ENCODE measurements at regions not wholly inside any gene's neighbourhood (a gene's known extent, or its start where the extent isn't known, plus 50 kb on each side); places are given as distances from the start of the nearest gene placed in this dataset.

- Histone ChIP-seq H3K9me3 (ENCODE audit: control insufficient read depth in 1 of 2, insufficient read depth in 1 of 2, low read length in 2 of 2) (peaks cover 0 to 11% of the 10 kb centered on the region in 2 experiments), H3K27me3 (ENCODE audit: control insufficient read depth in 1 of 2, insufficient read depth in 2 of 2, low read length in 2 of 2) (no peaks in the 10 kb centered on the region), H3K27ac (ENCODE audit: low read depth in 1 of 2, low read length in 2 of 2) (no peak overlapping the region), H3K4me3 (ENCODE audit: low read length) (no peak overlapping the region), H3K36me3 (ENCODE audit: insufficient read depth, low read length) (no peaks in the 10 kb centered on the region), H3K4me1 (ENCODE audit: insufficient read depth, low read length) (peaks cover 18% of the 10 kb centered on the region)
- Mint-ChIP-seq H3K9me3 (peaks cover 3% of the 10 kb centered on the region), H3K27ac (no peak overlapping the region), H3K4me3 (no peak overlapping the region), H3K4me1 (ENCODE audit: low read depth) (peaks cover 7% of the 10 kb centered on the region), H3K36me3 (ENCODE audit: low read depth) (no peaks in the 10 kb centered on the region), H3K27me3 (peaks cover 4% of the 10 kb centered on the region)
- no peak for ATAC-seq (ENCODE audit: poor library complexity)
- CTCF ChIA-PET: no interaction called here
- intact Hi-C loops (cut with DNase I, micrococcal nuclease): no loop called here
- no peak for TF ChIP-seq CTCF (IDR thresholded peaks at IDR 0.05)
- POLR2A ChIA-PET: no interaction called here
- no peak for DNase-seq
These were observed 68.9 kb upstream of the SLC22A16 start for GRCh38 chr6:110545081-110545872.

GRCh38 chr6:110544472-110544871, 68.1 kb upstream of the SLC22A16 start:
- Mint-ChIP-seq H3K27me3 (peaks cover 4% of the 10 kb centered on the region), H3K4me1 (ENCODE audit: low read depth) (peaks cover 7% of the 10 kb centered on the region), H3K27ac (no peak overlapping the region), H3K36me3 (ENCODE audit: low read depth) (no peaks in the 10 kb centered on the region), H3K9me3 (peaks cover 3% of the 10 kb centered on the region), H3K4me3 (no peak overlapping the region)
- POLR2A ChIA-PET: no interaction called here
- DNase-seq (peak in 1 of 14 experiments; percentile 35), ATAC-seq (ENCODE audit: poor library complexity) (no peak)
- Histone ChIP-seq H3K27me3 (ENCODE audit: control insufficient read depth in 1 of 2, insufficient read depth in 2 of 2, low read length in 2 of 2) (no peaks in the 10 kb centered on the region), H3K4me3 (ENCODE audit: low read length) (peak overlapping the region; percentile 1), H3K36me3 (ENCODE audit: insufficient read depth, low read length) (no peaks in the 10 kb centered on the region), H3K4me1 (ENCODE audit: insufficient read depth, low read length) (peaks cover 18% of the 10 kb centered on the region), H3K9me3 (ENCODE audit: control insufficient read depth in 1 of 2, insufficient read depth in 1 of 2, low read length in 2 of 2) (peaks cover under 1 to 10% of the 10 kb centered on the region in 2 experiments), H3K27ac (ENCODE audit: low read depth in 1 of 2, low read length in 2 of 2) (no peak overlapping the region)
- CTCF ChIA-PET: no interaction called here
- intact Hi-C loops (cut with DNase I, micrococcal nuclease): no loop called here
- no peak for TF ChIP-seq CTCF (IDR thresholded peaks at IDR 0.05)

GRCh38 chr6:110543106-110543505, 66.7 kb upstream of the SLC22A16 start:
- intact Hi-C loops (cut with DNase I, micrococcal nuclease): no loop called here
- TF ChIP-seq CTCF (IDR thresholded peaks at IDR 0.05): no peak
- ATAC-seq (ENCODE audit: poor library complexity): no peak
- Histone ChIP-seq H3K36me3 (ENCODE audit: insufficient read depth, low read length) (no peaks in the 10 kb centered on the region), H3K9me3 (ENCODE audit: control insufficient read depth in 1 of 2, insufficient read depth in 1 of 2, low read length in 2 of 2) (peaks cover 4 to 11% of the 10 kb centered on the region in 2 experiments), H3K27ac (ENCODE audit: low read depth in 1 of 2, low read length in 2 of 2) (no peak overlapping the region), H3K4me1 (ENCODE audit: insufficient read depth, low read length) (peaks cover 18% of the 10 kb centered on the region), H3K4me3 (ENCODE audit: low read length) (no peak overlapping the region), H3K27me3 (ENCODE audit: control insufficient read depth in 1 of 2, insufficient read depth in 2 of 2, low read length in 2 of 2) (no peaks in the 10 kb centered on the region)
- peaks cover 3% of the 10 kb centered on the region for H3K9me3 Mint-ChIP-seq
- H3K27me3 Mint-ChIP-seq: peaks cover 4% of the 10 kb centered on the region
- ChIA-PET CTCF (no interaction called here), POLR2A (no interaction called here)
- no peaks in the 10 kb centered on the region for H3K36me3 Mint-ChIP-seq (ENCODE audit: low read depth)
- no peak overlapping the region for H3K4me3 Mint-ChIP-seq
- DNase-seq: no peak
- no peak overlapping the region for H3K27ac Mint-ChIP-seq
- peaks cover 7% of the 10 kb centered on the region for H3K4me1 Mint-ChIP-seq (ENCODE audit: low read depth)

All from CD4-positive, alpha-beta T cell (primary cell).